Panc1 (cell line): ENCODE measurements at regions not wholly inside any gene's neighbourhood (a gene's known extent, or its start where the extent isn't known, plus 50 kb on each side); places are given as distances from the start of the nearest gene placed in this dataset.

ENCODE experiments used
- ATAC-seq: fragments of 200-7000 bp; cut with Tn5 transposase; 2 replicates; pipeline ENCODE4 v1.9.1; 2020; ENCODE audit warnings: mild to moderate bottlenecking, moderate library complexity
- BruUV-seq: library from RNA; stranded (reverse); fragments of 400-500 nt; replicated peaks from 2 replicates; lab custom pipeline; 2021; lab: Mats Ljungman, UMichigan
- CTCF ChIA-PET: fragments of 300-600 bp; sonication (Branson Sonifier 250); formaldehyde crosslinking; loops from one replicate; lab custom pipeline; 2022; ENCODE audit warnings: antibody characterized with exemption; lab: Charles Lee
- POLR2A ChIA-PET: fragments of 300-600 bp; sonication (Branson Sonifier 250); formaldehyde crosslinking; loops from one replicate; lab custom pipeline; 2022; ENCODE audit warnings: antibody characterized with exemption; lab: Charles Lee
- DNase-seq: peaks from one replicate; pipeline ENCODE4 v3.0.0-alpha.2; 2010; ENCODE audit warnings: low read depth, low spot score
- H3K27ac ChIP-seq: 2 replicates; pipeline ENCODE4 v1.5.1; 2011; ENCODE audit warnings: mild to moderate bottlenecking, low read length, inconsistent platforms
- H3K27me3 ChIP-seq: fragments of 200-500 bp; sonication (Bioruptor generic); 2 replicates; pipeline ENCODE4 v1.6.0; 2014; ENCODE audit warnings: low read length, inconsistent platforms; ENCODE audit not compliant: control insufficient read depth, insufficient read depth
- H3K36me3 ChIP-seq: fragments of 200-500 bp; sonication (Bioruptor generic); 2 replicates; pipeline ENCODE4 v1.5.1; 2014; ENCODE audit warnings: inconsistent platforms, mild to moderate bottlenecking, low read length, moderate library complexity; ENCODE audit not compliant: control insufficient read depth, insufficient read depth
- H3K4me1 ChIP-seq: 2 replicates; pipeline ENCODE4 v1.5.1; 2011; ENCODE audit warnings: inconsistent platforms, mild to moderate bottlenecking, low read length, moderate library complexity; ENCODE audit not compliant: control insufficient read depth, insufficient read depth
- H3K4me3 ChIP-seq, 2 experiments: 2 replicates each; pipeline ENCODE4 v1.5.1; 2011 to 2012; ENCODE audit warnings: low read depth in 2 of 2, low read length in 2 of 2, mild to moderate bottlenecking in 2 of 2, inconsistent platforms in 1 of 2, moderate library complexity in 1 of 2
- H3K9me3 ChIP-seq: fragments of 200-500 bp; sonication (Bioruptor generic); 2 replicates; pipeline ENCODE4 v1.5.1; 2014; ENCODE audit warnings: low read depth, mild to moderate bottlenecking, inconsistent platforms, low read length, moderate library complexity; ENCODE audit not compliant: control insufficient read depth, insufficient read depth
- CTCF ChIP-seq: fragments of 450-650 bp; IDR thresholded peaks from 2 replicates; pipeline ENCODE4 v1.5.1; 2017; ENCODE audit warnings: mild to moderate bottlenecking
- POLR2AphosphoS5 ChIP-seq: IDR thresholded peaks from 2 replicates; pipeline ENCODE4 v1.6.1; 2012; ENCODE audit warnings: mild to moderate bottlenecking, low read depth, low read length, moderate library complexity
- SIN3A ChIP-seq: IDR thresholded peaks from 2 replicates; pipeline ENCODE4 v1.6.1; 2012; ENCODE audit warnings: low read depth, mild to moderate bottlenecking, low read length, moderate library complexity, borderline replicate concordance; ENCODE audit not compliant: insufficient read depth
- TCF7L2 ChIP-seq: IDR thresholded peaks from 2 replicates; pipeline ENCODE4 v1.6.1; 2011; ENCODE audit warnings: mild to moderate bottlenecking, low read depth, low read length, inconsistent platforms
- in situ Hi-C: cut with HindIII; loops from 2 replicates; pipeline ENCODE4 v1.10.0; 2016; ENCODE audit warnings: low sequenced_read_pairs, low pct_unique_long_range_greater_than_20kb
- intact Hi-C: fragments of 100-400 bp; cut with micrococcal nuclease; formaldehyde crosslinking; loops from one replicate; pipeline ENCODE4 v1.10.0; 2022; ENCODE audit not compliant: unreplicated experiment
- TF ChIP-seq, protein P1 (sequence below), 2 experiments: IDR thresholded peaks; 2 replicates each; pipeline ENCODE4 v1.6.1; 2011 to 2012; ENCODE audit warnings: low read depth in 2 of 2, control low read depth in 1 of 2, low read length in 1 of 2, mild to moderate bottlenecking in 1 of 2, moderate library complexity in 1 of 2; ENCODE audit not compliant: insufficient read depth in 1 of 2

DNA sequence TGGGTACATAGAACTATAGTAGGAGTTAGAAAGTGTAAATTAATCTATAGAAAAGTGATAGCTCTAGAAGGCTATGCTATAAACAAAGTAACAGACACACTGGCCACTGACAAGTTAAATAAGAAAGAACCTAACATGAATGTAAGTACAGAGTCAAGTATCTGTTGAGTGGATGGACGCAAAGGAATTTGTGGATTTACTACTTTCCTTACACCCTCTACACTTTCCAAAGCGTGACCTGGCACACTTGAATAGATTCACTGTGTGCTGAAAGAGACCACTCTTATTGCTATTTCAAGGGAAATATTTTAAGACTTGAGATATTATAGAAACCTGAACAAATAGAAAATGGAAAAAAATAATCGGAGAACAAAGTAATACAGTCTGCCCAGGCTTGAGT lies 142.8 kb upstream of the SAMSN1 start:
- Histone ChIP-seq H3K4me1 (no peaks in the 10 kb centered on the region), H3K36me3 (no peaks in the 10 kb centered on the region), H3K27ac (no peak overlapping the region), H3K27me3 (no peaks in the 10 kb centered on the region), H3K4me3 (no peak overlapping the region), H3K9me3 (no peaks in the 10 kb centered on the region)
- intact Hi-C loops (no loop called here), in situ Hi-C loops (no loop called here)
- no TSS peak for BruUV-seq
- TF ChIP-seq, protein P1, sequence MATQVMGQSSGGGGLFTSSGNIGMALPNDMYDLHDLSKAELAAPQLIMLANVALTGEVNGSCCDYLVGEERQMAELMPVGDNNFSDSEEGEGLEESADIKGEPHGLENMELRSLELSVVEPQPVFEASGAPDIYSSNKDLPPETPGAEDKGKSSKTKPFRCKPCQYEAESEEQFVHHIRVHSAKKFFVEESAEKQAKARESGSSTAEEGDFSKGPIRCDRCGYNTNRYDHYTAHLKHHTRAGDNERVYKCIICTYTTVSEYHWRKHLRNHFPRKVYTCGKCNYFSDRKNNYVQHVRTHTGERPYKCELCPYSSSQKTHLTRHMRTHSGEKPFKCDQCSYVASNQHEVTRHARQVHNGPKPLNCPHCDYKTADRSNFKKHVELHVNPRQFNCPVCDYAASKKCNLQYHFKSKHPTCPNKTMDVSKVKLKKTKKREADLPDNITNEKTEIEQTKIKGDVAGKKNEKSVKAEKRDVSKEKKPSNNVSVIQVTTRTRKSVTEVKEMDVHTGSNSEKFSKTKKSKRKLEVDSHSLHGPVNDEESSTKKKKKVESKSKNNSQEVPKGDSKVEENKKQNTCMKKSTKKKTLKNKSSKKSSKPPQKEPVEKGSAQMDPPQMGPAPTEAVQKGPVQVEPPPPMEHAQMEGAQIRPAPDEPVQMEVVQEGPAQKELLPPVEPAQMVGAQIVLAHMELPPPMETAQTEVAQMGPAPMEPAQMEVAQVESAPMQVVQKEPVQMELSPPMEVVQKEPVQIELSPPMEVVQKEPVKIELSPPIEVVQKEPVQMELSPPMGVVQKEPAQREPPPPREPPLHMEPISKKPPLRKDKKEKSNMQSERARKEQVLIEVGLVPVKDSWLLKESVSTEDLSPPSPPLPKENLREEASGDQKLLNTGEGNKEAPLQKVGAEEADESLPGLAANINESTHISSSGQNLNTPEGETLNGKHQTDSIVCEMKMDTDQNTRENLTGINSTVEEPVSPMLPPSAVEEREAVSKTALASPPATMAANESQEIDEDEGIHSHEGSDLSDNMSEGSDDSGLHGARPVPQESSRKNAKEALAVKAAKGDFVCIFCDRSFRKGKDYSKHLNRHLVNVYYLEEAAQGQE (IDR thresholded peaks at IDR 0.05; ENCODE audit: insufficient read depth in 1 of 2, low read depth in 2 of 2, low read length in 1 of 2): no peak
- TF ChIP-seq SIN3A: no peak
- TF ChIP-seq TCF7L2: no peak
- no peak for ATAC-seq
- POLR2A ChIA-PET: no interaction called here
- CTCF ChIA-PET: no interaction called here
- no peak for DNase-seq

GRCh38 chr21:14688412-14688811 lies 142.3 kb upstream of the SAMSN1 start:
- H3K9me3 ChIP-seq: no peaks in the 10 kb centered on the region
- no peaks in the 10 kb centered on the region for H3K27me3 ChIP-seq
- ATAC-seq (no peak), DNase-seq (no peak)
- no TSS peak for BruUV-seq
- intact Hi-C loops (no loop called here), in situ Hi-C loops (no loop called here)
- TF ChIP-seq TCF7L2 (no peak), SIN3A (no peak), POLR2AphosphoS5 (no peak), CTCF (no peak)
- TF ChIP-seq, protein P1 (IDR thresholded peaks at IDR 0.05; ENCODE audit: insufficient read depth in 1 of 2, low read depth in 2 of 2, low read length in 1 of 2): no peak
- H3K36me3 ChIP-seq: no peaks in the 10 kb centered on the region
- POLR2A ChIA-PET: no interaction called here
- no peaks in the 10 kb centered on the region for H3K4me1 ChIP-seq
- no peak overlapping the region for H3K4me3 ChIP-seq
- CTCF ChIA-PET: no interaction called here
- H3K27ac ChIP-seq: no peak overlapping the region
